ENCODE measurements at regions not wholly inside any gene's neighbourhood (a gene's known extent, or its start where the extent isn't known, plus 50 kb on each side); places are given as distances from the start of the nearest gene placed in this dataset.

- no peak for TF ChIP-seq CTCF (IDR thresholded peaks at IDR 0.05; ENCODE audit: extremely low read depth in 1 of 2, insufficient read depth in 1 of 2, low read depth in 1 of 2, low read length in 2 of 2)
- TF ChIP-seq POLR2AphosphoS5 (IDR thresholded peaks at IDR 0.05; ENCODE audit: insufficient read depth, low read depth, low read length): no peak
- TF ChIP-seq POLR2A (IDR thresholded peaks at IDR 0.05; ENCODE audit: low read depth, low read length): no peak
- TF ChIP-seq EZH2 (IDR thresholded peaks at IDR 0.05; ENCODE audit: borderline replicate concordance, low read depth, low read length, severe bottlenecking): no peak
- TF ChIP-seq, protein P1, sequence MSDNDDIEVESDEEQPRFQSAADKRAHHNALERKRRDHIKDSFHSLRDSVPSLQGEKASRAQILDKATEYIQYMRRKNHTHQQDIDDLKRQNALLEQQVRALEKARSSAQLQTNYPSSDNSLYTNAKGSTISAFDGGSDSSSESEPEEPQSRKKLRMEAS (IDR thresholded peaks at IDR 0.05; ENCODE audit: insufficient read depth, insufficient read length): no peak
Measured at GRCh38 chr2:150750720-150751119, 263.3 kb upstream of the RND3 start.

Data from endothelial cell of umbilical vein (primary cell).